Gastrocnemius medialis (tissue), 4 donors: ENCODE measurements at regions not wholly inside any gene's neighbourhood (a gene's known extent, or its start where the extent isn't known, plus 50 kb on each side); places are given as distances from the start of the nearest gene placed in this dataset.

Experiments used
- ATAC-seq, 2 donors: fragments of 150-250 bp; one replicate each; pipeline ENCODE4 v1.9.1; 2016
- DNase-seq, 2 donors: peaks; one replicate each; pipeline ENCODE4 v3.0.0-alpha.2; 2019
- H3K27ac ChIP-seq, 4 donors: fragments of 200-600 bp; sonication (generic); 1 replicate in 1 of 4; 2 replicates in 3 of 4; pipeline ENCODE4 v1.5.1; 2016 to 2018; ENCODE audit warnings: mild to moderate bottlenecking in 2 of 4, moderate library complexity in 1 of 4
- H3K27me3 ChIP-seq, 3 donors: fragments of 200-600 bp; sonication (generic) in 2 of 3; 1 replicate in 1 of 3; 2 replicates in 2 of 3; pipeline versions ENCODE4 v1.5.1 to v1.6.0; 2016 to 2019; ENCODE audit warnings: mild to moderate bottlenecking in 1 of 3, moderate library complexity in 1 of 3
- H3K36me3 ChIP-seq, 2 donors: fragments of 200-600 bp; sonication (generic) in 1 of 2; one replicate each; pipeline ENCODE4 v1.5.1; 2017 to 2018
- H3K4me1 ChIP-seq, 2 donors: fragments of 200-600 bp; sonication (generic) in 1 of 2; one replicate each; pipeline ENCODE4 v1.5.1; 2016 to 2017; ENCODE audit warnings: mild to moderate bottlenecking in 2 of 2
- H3K4me3 ChIP-seq, 4 donors: fragments of 200-600 bp; sonication (generic) in 3 of 4; 1 replicate in 1 of 4; 2 replicates in 3 of 4; pipeline ENCODE4 v1.5.1; 2016 to 2019; ENCODE audit warnings: mild to moderate bottlenecking in 2 of 4
- H3K9me3 ChIP-seq, 3 donors: fragments of 200-600 bp; sonication (generic) in 2 of 3; 1 replicate in 1 of 3; 2 replicates in 2 of 3; pipeline ENCODE4 v1.5.1; 2016 to 2019
- POLR2A ChIP-seq, 2 donors: fragments of 450-650 bp; IDR thresholded peaks; one replicate each; pipeline ENCODE4 v1.6.1; 2017; ENCODE audit warnings: antibody characterized with exemption in 2 of 2, mild to moderate bottlenecking in 2 of 2, moderate library complexity in 2 of 2
- in situ Hi-C, 4 donors: fragments of 200-750 bp; cut with MboI; loops; one replicate each; pipeline versions ENCODE4 v1.15.0 to v1.8.0; 2017; ENCODE audit warnings: low sequenced_read_pairs in 4 of 4
- intact Hi-C: fragments of 100-400 bp; cut with DNase I; formaldehyde crosslinking; loops from one replicate; pipeline ENCODE4 v1.15.1; 2023; ENCODE audit warnings: low total_unique reads
- TF ChIP-seq, protein P1 (sequence below), 5 experiments: fragments of 450-650 bp in 3 of 5; fragments of 200-600 bp in 2 of 5; sonication (generic) in 2 of 5; IDR thresholded peaks in 4 of 5; conservative IDR thresholded peaks in 1 of 5; 1 replicate in 4 of 5; 2 replicates in 1 of 5; pipeline ENCODE4 v1.5.1; 2016 to 2019; ENCODE audit warnings: antibody characterized with exemption in 5 of 5, mild to moderate bottlenecking in 3 of 5, moderate library complexity in 3 of 5

DNA sequence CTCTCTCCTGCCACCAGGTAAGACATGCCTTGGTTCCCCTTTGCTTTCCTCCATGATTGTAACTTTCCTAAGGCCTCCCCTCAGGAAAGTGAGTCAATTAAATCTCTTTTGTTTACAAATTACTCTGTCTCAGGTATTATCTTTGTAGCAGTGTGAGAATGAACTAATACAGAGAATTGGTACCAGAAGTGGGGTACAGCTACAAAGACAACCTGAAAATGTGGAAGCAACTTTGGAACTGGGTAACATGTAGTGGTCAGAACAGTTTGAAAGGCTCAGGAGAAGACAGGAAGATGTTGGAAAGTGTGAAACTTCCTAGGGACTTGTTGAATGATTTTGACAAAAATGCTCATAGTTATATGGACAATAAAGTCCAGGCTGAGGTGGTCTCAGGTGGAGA, 97.2 kb downstream of the FAM170A start:
- no peak overlapping the region for H3K27ac ChIP-seq
- intact Hi-C loops = no loop called here
- in situ Hi-C loops = no loop called here
- H3K27me3 ChIP-seq = no peaks in the 10 kb centered on the region
- TF ChIP-seq, protein P1, sequence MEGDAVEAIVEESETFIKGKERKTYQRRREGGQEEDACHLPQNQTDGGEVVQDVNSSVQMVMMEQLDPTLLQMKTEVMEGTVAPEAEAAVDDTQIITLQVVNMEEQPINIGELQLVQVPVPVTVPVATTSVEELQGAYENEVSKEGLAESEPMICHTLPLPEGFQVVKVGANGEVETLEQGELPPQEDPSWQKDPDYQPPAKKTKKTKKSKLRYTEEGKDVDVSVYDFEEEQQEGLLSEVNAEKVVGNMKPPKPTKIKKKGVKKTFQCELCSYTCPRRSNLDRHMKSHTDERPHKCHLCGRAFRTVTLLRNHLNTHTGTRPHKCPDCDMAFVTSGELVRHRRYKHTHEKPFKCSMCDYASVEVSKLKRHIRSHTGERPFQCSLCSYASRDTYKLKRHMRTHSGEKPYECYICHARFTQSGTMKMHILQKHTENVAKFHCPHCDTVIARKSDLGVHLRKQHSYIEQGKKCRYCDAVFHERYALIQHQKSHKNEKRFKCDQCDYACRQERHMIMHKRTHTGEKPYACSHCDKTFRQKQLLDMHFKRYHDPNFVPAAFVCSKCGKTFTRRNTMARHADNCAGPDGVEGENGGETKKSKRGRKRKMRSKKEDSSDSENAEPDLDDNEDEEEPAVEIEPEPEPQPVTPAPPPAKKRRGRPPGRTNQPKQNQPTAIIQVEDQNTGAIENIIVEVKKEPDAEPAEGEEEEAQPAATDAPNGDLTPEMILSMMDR (IDR thresholded peaks at IDR 0.05 in 4 of 5, conservative IDR thresholded peaks at IDR 0.05 in 1 of 5) = no peak
- TF ChIP-seq POLR2A (IDR thresholded peaks at IDR 0.05) = no peak
- no peak for ATAC-seq
- H3K36me3 ChIP-seq = no peaks in the 10 kb centered on the region
- no peak for DNase-seq
- H3K9me3 ChIP-seq = no peaks in the 10 kb centered on the region
- no peaks in the 10 kb centered on the region for H3K4me1 ChIP-seq
- H3K4me3 ChIP-seq = no peak overlapping the region

DNA sequence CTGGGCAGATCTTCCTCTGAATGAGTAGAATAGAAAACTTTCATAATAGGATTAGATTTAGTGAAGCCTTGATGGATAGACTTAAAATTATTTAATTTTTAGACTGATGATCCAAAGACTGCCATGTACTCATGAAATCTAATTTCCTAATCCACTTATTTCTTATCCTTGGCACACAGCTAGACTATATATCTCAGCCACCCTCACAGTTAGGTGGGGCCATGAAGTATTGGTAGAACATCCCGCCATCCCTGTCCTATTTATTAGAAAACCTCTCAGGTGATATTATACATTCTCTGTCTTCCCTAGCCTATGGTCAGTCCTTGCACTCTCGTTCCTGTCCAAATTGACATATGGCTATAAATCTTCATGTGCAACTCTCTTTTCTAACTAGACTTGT, 110.9 kb downstream of the FAM170A start:
- no peaks in the 10 kb centered on the region for H3K27me3 ChIP-seq
- H3K4me1 ChIP-seq = no peaks in the 10 kb centered on the region
- H3K36me3 ChIP-seq = no peaks in the 10 kb centered on the region
- in situ Hi-C loops = no loop called here
- no peak for ATAC-seq
- no peak overlapping the region for H3K27ac ChIP-seq
- DNase-seq = no peak
- no peaks in the 10 kb centered on the region for H3K9me3 ChIP-seq
- no peak for TF ChIP-seq POLR2A (IDR thresholded peaks at IDR 0.05)
- TF ChIP-seq, protein P1 (IDR thresholded peaks at IDR 0.05 in 4 of 5, conservative IDR thresholded peaks at IDR 0.05 in 1 of 5) = no peak
- intact Hi-C loops = no loop called here
- H3K4me3 ChIP-seq = no peak overlapping the region

DNA sequence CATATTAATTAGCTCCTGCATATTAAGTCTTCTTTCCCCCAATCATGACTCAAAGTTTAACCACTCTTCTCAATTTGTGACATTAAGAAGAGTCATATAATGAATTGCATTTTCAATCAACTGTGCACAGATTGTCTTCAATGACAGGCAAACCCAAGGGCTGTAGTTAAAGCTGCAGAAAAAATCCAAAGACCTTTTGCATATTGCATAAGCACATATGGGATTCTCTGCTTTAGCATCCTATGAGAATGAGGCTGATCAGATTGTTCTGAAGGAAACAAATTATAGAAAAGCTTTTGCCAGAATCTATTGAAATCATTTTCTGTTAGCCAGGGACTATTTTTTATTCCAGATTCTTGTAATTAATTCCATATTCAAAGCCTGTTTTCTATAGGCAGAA, 112.3 kb downstream of the FAM170A start:
- TF ChIP-seq, protein P1 (IDR thresholded peaks at IDR 0.05 in 4 of 5, conservative IDR thresholded peaks at IDR 0.05 in 1 of 5) = no peak
- TF ChIP-seq POLR2A (IDR thresholded peaks at IDR 0.05) = no peak
- no peaks in the 10 kb centered on the region for H3K9me3 ChIP-seq
- no peak overlapping the region for H3K27ac ChIP-seq
- no peak for ATAC-seq
- intact Hi-C loops = no loop called here
- DNase-seq = no peak
- H3K36me3 ChIP-seq = no peaks in the 10 kb centered on the region
- in situ Hi-C loops = no loop called here
- no peaks in the 10 kb centered on the region for H3K27me3 ChIP-seq
- no peak overlapping the region for H3K4me3 ChIP-seq
- no peaks in the 10 kb centered on the region for H3K4me1 ChIP-seq

DNA sequence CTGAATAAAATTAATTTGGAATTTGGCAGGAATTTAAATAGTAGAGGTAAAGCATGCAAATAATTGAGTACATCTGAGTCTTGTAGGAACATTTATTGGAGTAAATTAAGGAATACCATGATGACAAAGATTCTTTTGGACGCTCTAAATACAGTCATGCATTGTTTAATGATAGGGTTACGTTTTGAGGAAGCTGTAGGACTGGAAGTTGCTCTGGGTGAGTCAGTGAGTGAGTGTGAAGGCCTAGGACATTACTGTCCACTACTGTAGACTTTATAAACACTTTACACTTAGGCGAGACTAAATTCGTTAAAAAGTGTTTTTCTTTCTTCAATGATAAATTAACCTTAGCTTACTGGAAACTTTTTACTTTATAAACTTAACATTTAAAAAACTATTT, 113.0 kb downstream of the FAM170A start:
- Histone ChIP-seq H3K4me1 (no peaks in the 10 kb centered on the region), H3K4me3 (no peak overlapping the region), H3K27me3 (no peaks in the 10 kb centered on the region), H3K36me3 (no peaks in the 10 kb centered on the region), H3K9me3 (no peaks in the 10 kb centered on the region), H3K27ac (no peak overlapping the region)
- TF ChIP-seq, protein P1 (IDR thresholded peaks at IDR 0.05 in 4 of 5, conservative IDR thresholded peaks at IDR 0.05 in 1 of 5) = no peak
- no peak for TF ChIP-seq POLR2A (IDR thresholded peaks at IDR 0.05)
- in situ Hi-C loops = no loop called here
- no peak for DNase-seq
- intact Hi-C loops = no loop called here
- no peak for ATAC-seq

DNA sequence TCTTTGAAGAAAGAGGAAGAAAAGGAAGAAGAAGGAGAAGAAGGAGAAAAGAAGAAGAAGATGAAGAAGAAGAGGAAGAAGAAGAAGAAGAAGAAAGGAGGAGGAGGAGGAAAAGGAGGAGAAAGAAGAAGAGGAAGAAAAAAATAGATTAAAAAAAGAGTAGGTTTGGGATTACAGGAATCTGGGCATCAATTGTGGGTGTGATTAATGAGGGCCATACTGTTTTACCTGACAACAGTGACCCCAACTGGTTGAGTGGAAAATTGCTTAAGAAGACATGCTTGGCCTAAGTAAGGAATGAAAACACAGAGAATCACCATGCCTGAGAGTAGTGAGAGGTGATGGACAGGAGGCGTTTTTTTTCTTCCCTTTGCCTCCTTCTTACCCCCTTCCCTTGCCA, 114.6 kb downstream of the FAM170A start:
- no peak overlapping the region for H3K27ac ChIP-seq
- in situ Hi-C loops = no loop called here
- TF ChIP-seq, protein P1 (IDR thresholded peaks at IDR 0.05 in 4 of 5, conservative IDR thresholded peaks at IDR 0.05 in 1 of 5) = no peak
- no peak for TF ChIP-seq POLR2A (IDR thresholded peaks at IDR 0.05)
- H3K9me3 ChIP-seq = no peaks in the 10 kb centered on the region
- H3K27me3 ChIP-seq = no peaks in the 10 kb centered on the region
- no peak overlapping the region for H3K4me3 ChIP-seq
- intact Hi-C loops = no loop called here
- ATAC-seq (no peak), DNase-seq (no peak)
- H3K36me3 ChIP-seq = no peaks in the 10 kb centered on the region
- no peaks in the 10 kb centered on the region for H3K4me1 ChIP-seq
